NAMALWA (cell line): ENCODE measurements at regions not wholly inside any gene's neighbourhood (a gene's known extent, or its start where the extent isn't known, plus 50 kb on each side); places are given as distances from the start of the nearest gene placed in this dataset.
A peak's percentile ranks its signal among the peaks of the same experiment; 100 is the strongest.

Experiments used
- DNase-seq: peaks from one replicate; pipeline ENCODE4 v3.0.0-alpha.2; 2015; ENCODE audit warnings: low spot score

GRCh38 chr2:237150186-237150585 is 64.5 kb downstream of the COPS8 start:
- no peak for DNase-seq

- no peak for DNase-seq
These were observed 65.2 kb downstream of the COPS8 start for GRCh38 chr2:237150831-237151375.

GRCh38 chr2:237152361-237152760 is 66.7 kb downstream of the COPS8 start:
- DNase-seq = no peak

- DNase-seq = no peak
These were observed 67.5 kb downstream of the COPS8 start for GRCh38 chr2:237153181-237153580.

- DNase-seq = peak; percentile 66
These were observed 68.5 kb downstream of the COPS8 start for GRCh38 chr2:237154082-237154638.

- DNase-seq = no peak
These were observed 69.5 kb downstream of the COPS8 start for GRCh38 chr2:237154884-237155851.

- DNase-seq = no peak
These were observed 70.6 kb downstream of the COPS8 start for GRCh38 chr2:237156031-237156856.

GRCh38 chr2:237156857-237157779 is 71.4 kb downstream of the COPS8 start:
- no peak for DNase-seq

GRCh38 chr2:237157780-237158102 is 72.1 kb downstream of the COPS8 start:
- no peak for DNase-seq

- DNase-seq = no peak
These were observed 72.5 kb downstream of the COPS8 start for GRCh38 chr2:237158194-237158593.

GRCh38 chr2:237159006-237159911 is 73.6 kb downstream of the COPS8 start:
- DNase-seq = peak; percentile 2

GRCh38 chr2:237160271-237160919 is 74.7 kb downstream of the COPS8 start:
- DNase-seq = no peak

- DNase-seq = no peak
These were observed 75.5 kb downstream of the COPS8 start for GRCh38 chr2:237161189-237161588.

GRCh38 chr2:237162959-237163358 is 77.3 kb downstream of the COPS8 start:
- DNase-seq = no peak

GRCh38 chr2:237164474-237165042 is 78.9 kb downstream of the COPS8 start:
- DNase-seq = no peak

GRCh38 chr2:237165405-237166276 is 80.0 kb downstream of the COPS8 start:
- DNase-seq = no peak

GRCh38 chr2:237167038-237167437 is 81.3 kb downstream of the COPS8 start:
- DNase-seq = no peak

- DNase-seq = no peak
These were observed 82.2 kb downstream of the COPS8 start for GRCh38 chr2:237167934-237168333.
